ENCODE measurements at regions not wholly inside any gene's neighbourhood (a gene's known extent, or its start where the extent isn't known, plus 50 kb on each side); places are given as distances from the start of the nearest gene placed in this dataset.

GRCh38 chr6:4451081-4451480, 315.7 kb upstream of the ECI2 start:
- 90% methylated on average over 2 of the region's 3 CpGs for WGBS (ENCODE audit: insufficient coverage)
- Histone ChIP-seq H3K4me1 (ENCODE audit: control insufficient read depth, insufficient read depth, low read length) (no peaks in the 10 kb centered on the region), H3K4me3 (ENCODE audit: low read length) (no peak overlapping the region), H3K27ac (ENCODE audit: low read length) (no peak overlapping the region), H3K36me3 (ENCODE audit: control insufficient read depth, insufficient read depth, low read length) (no peaks in the 10 kb centered on the region), H3K9me3 (replicated peaks; ENCODE audit: control insufficient read depth, low read depth, low read length) (peaks cover 11% of the 10 kb centered on the region), H3K27me3 (ENCODE audit: control insufficient read depth, insufficient read depth, low read length) (no peaks in the 10 kb centered on the region)
- DNase-seq = peak; percentile 60

GRCh38 chr6:4450237-4450636, 314.9 kb upstream of the ECI2 start:
- H3K27me3 ChIP-seq (ENCODE audit: control insufficient read depth, insufficient read depth, low read length) = no peaks in the 10 kb centered on the region
- no peaks in the 10 kb centered on the region for H3K4me1 ChIP-seq (ENCODE audit: control insufficient read depth, insufficient read depth, low read length)
- H3K36me3 ChIP-seq (ENCODE audit: control insufficient read depth, insufficient read depth, low read length) = no peaks in the 10 kb centered on the region
- H3K27ac ChIP-seq (ENCODE audit: low read length) = no peak overlapping the region
- DNase-seq = no peak
- H3K9me3 ChIP-seq (replicated peaks; ENCODE audit: control insufficient read depth, low read depth, low read length) = peaks cover 8% of the 10 kb centered on the region
- H3K4me3 ChIP-seq (ENCODE audit: low read length) = no peak overlapping the region
- WGBS (ENCODE audit: insufficient coverage) = no CpG with 5 or more reads among the region's 1 CpG

GRCh38 chr6:4449409-4449808, 314.0 kb upstream of the ECI2 start:
- Histone ChIP-seq H3K9me3 (replicated peaks; ENCODE audit: control insufficient read depth, low read depth, low read length) (peaks cover 8% of the 10 kb centered on the region), H3K4me3 (ENCODE audit: low read length) (no peak overlapping the region), H3K36me3 (ENCODE audit: control insufficient read depth, insufficient read depth, low read length) (no peaks in the 10 kb centered on the region), H3K27ac (ENCODE audit: low read length) (no peak overlapping the region), H3K27me3 (ENCODE audit: control insufficient read depth, insufficient read depth, low read length) (no peaks in the 10 kb centered on the region), H3K4me1 (ENCODE audit: control insufficient read depth, insufficient read depth, low read length) (no peaks in the 10 kb centered on the region)
- WGBS (ENCODE audit: insufficient coverage) = no CpG with 5 or more reads among the region's 1 CpG
- no peak for DNase-seq

GRCh38 chr6:4448841-4449240, 313.5 kb upstream of the ECI2 start:
- 86% methylated on average over 1 of the region's 3 CpGs for WGBS (ENCODE audit: insufficient coverage)
- no peak for DNase-seq
- Histone ChIP-seq H3K9me3 (replicated peaks; ENCODE audit: control insufficient read depth, low read depth, low read length) (peaks cover 8% of the 10 kb centered on the region), H3K27me3 (ENCODE audit: control insufficient read depth, insufficient read depth, low read length) (no peaks in the 10 kb centered on the region), H3K4me3 (ENCODE audit: low read length) (no peak overlapping the region), H3K36me3 (ENCODE audit: control insufficient read depth, insufficient read depth, low read length) (no peaks in the 10 kb centered on the region), H3K4me1 (ENCODE audit: control insufficient read depth, insufficient read depth, low read length) (no peaks in the 10 kb centered on the region), H3K27ac (ENCODE audit: low read length) (no peak overlapping the region)

- 57% methylated on average over 3 of the region's 5 CpGs for whole genome bisulfite sequencing (ENCODE audit: insufficient coverage)
- no peak overlapping the region for H3K27ac ChIP-seq (ENCODE audit: low read length)
- peaks cover 8% of the 10 kb centered on the region for H3K9me3 ChIP-seq (replicated peaks; ENCODE audit: control insufficient read depth, low read depth, low read length)
- H3K27me3 ChIP-seq (ENCODE audit: control insufficient read depth, insufficient read depth, low read length) = no peaks in the 10 kb centered on the region
- no peaks in the 10 kb centered on the region for H3K4me1 ChIP-seq (ENCODE audit: control insufficient read depth, insufficient read depth, low read length)
- no peaks in the 10 kb centered on the region for H3K36me3 ChIP-seq (ENCODE audit: control insufficient read depth, insufficient read depth, low read length)
- no peak for DNase-seq
- H3K4me3 ChIP-seq (ENCODE audit: low read length) = no peak overlapping the region
Measured at GRCh38 chr6:4447639-4448330, 312.4 kb upstream of the ECI2 start.

- Histone ChIP-seq H3K27me3 (ENCODE audit: control insufficient read depth, insufficient read depth, low read length) (no peaks in the 10 kb centered on the region), H3K4me3 (ENCODE audit: low read length) (no peak overlapping the region), H3K9me3 (replicated peaks; ENCODE audit: control insufficient read depth, low read depth, low read length) (peaks cover 2% of the 10 kb centered on the region), H3K27ac (ENCODE audit: low read length) (no peak overlapping the region), H3K36me3 (ENCODE audit: control insufficient read depth, insufficient read depth, low read length) (no peaks in the 10 kb centered on the region), H3K4me1 (ENCODE audit: control insufficient read depth, insufficient read depth, low read length) (no peaks in the 10 kb centered on the region)
- WGBS (ENCODE audit: insufficient coverage) = 43% methylated on average over 6 of the region's 8 CpGs
- DNase-seq = peak; percentile 37
Measured at GRCh38 chr6:4446982-4447381, 311.6 kb upstream of the ECI2 start.

GRCh38 chr6:4441981-4442434, 306.6 kb upstream of the ECI2 start:
- Histone ChIP-seq H3K4me1 (ENCODE audit: control insufficient read depth, insufficient read depth, low read length) (no peaks in the 10 kb centered on the region), H3K27ac (ENCODE audit: low read length) (no peak overlapping the region), H3K36me3 (ENCODE audit: control insufficient read depth, insufficient read depth, low read length) (no peaks in the 10 kb centered on the region), H3K27me3 (ENCODE audit: control insufficient read depth, insufficient read depth, low read length) (no peaks in the 10 kb centered on the region), H3K9me3 (replicated peaks; ENCODE audit: control insufficient read depth, low read depth, low read length) (peaks cover 3% of the 10 kb centered on the region), H3K4me3 (ENCODE audit: low read length) (no peak overlapping the region)
- no peak for DNase-seq

- peak; percentile 68 for DNase-seq
- H3K4me3 ChIP-seq (ENCODE audit: low read length) = no peak overlapping the region
- no peak overlapping the region for H3K27ac ChIP-seq (ENCODE audit: low read length)
- no peaks in the 10 kb centered on the region for H3K36me3 ChIP-seq (ENCODE audit: control insufficient read depth, insufficient read depth, low read length)
- H3K9me3 ChIP-seq (replicated peaks; ENCODE audit: control insufficient read depth, low read depth, low read length) = peaks cover 3% of the 10 kb centered on the region
- no peaks in the 10 kb centered on the region for H3K4me1 ChIP-seq (ENCODE audit: control insufficient read depth, insufficient read depth, low read length)
- H3K27me3 ChIP-seq (ENCODE audit: control insufficient read depth, insufficient read depth, low read length) = no peaks in the 10 kb centered on the region
- WGBS (ENCODE audit: insufficient coverage) = no CpG with 5 or more reads among the region's 2 CpGs
Measured at GRCh38 chr6:4439159-4439558, 303.8 kb upstream of the ECI2 start.

- peak; percentile 60 for DNase-seq
- Histone ChIP-seq H3K9me3 (replicated peaks; ENCODE audit: control insufficient read depth, low read depth, low read length) (peaks cover 3% of the 10 kb centered on the region), H3K4me1 (ENCODE audit: control insufficient read depth, insufficient read depth, low read length) (no peaks in the 10 kb centered on the region), H3K36me3 (ENCODE audit: control insufficient read depth, insufficient read depth, low read length) (no peaks in the 10 kb centered on the region), H3K27ac (ENCODE audit: low read length) (no peak overlapping the region), H3K27me3 (ENCODE audit: control insufficient read depth, insufficient read depth, low read length) (no peaks in the 10 kb centered on the region), H3K4me3 (ENCODE audit: low read length) (no peak overlapping the region)
- WGBS (ENCODE audit: insufficient coverage) = no CpG with 5 or more reads among the region's 1 CpG
Measured at GRCh38 chr6:4437342-4437741, 302.0 kb upstream of the ECI2 start.

- no peak for DNase-seq
- Histone ChIP-seq H3K36me3 (ENCODE audit: control insufficient read depth, insufficient read depth, low read length) (no peaks in the 10 kb centered on the region), H3K4me1 (ENCODE audit: control insufficient read depth, insufficient read depth, low read length) (no peaks in the 10 kb centered on the region), H3K27ac (ENCODE audit: low read length) (no peak overlapping the region), H3K4me3 (ENCODE audit: low read length) (no peak overlapping the region), H3K9me3 (replicated peaks; ENCODE audit: control insufficient read depth, low read depth, low read length) (peaks cover 3% of the 10 kb centered on the region), H3K27me3 (ENCODE audit: control insufficient read depth, insufficient read depth, low read length) (no peaks in the 10 kb centered on the region)
- 63% methylated on average over 1 of the region's 2 CpGs for WGBS (ENCODE audit: insufficient coverage)
Measured at GRCh38 chr6:4435981-4436445, 300.6 kb upstream of the ECI2 start.

GRCh38 chr6:4434655-4435054, 299.3 kb upstream of the ECI2 start:
- no peak overlapping the region for H3K27ac ChIP-seq (ENCODE audit: low read length)
- no peaks in the 10 kb centered on the region for H3K27me3 ChIP-seq (ENCODE audit: control insufficient read depth, insufficient read depth, low read length)
- no peak for DNase-seq
- peaks cover 4% of the 10 kb centered on the region for H3K9me3 ChIP-seq (replicated peaks; ENCODE audit: control insufficient read depth, low read depth, low read length)
- H3K4me1 ChIP-seq (ENCODE audit: control insufficient read depth, insufficient read depth, low read length) = no peaks in the 10 kb centered on the region
- H3K36me3 ChIP-seq (ENCODE audit: control insufficient read depth, insufficient read depth, low read length) = no peaks in the 10 kb centered on the region
- H3K4me3 ChIP-seq (ENCODE audit: low read length) = no peak overlapping the region
- WGBS (ENCODE audit: insufficient coverage) = 83% methylated on average over 4 of the region's 4 CpGs
